ENCODE measurements at regions not wholly inside any gene's neighbourhood (a gene's known extent, or its start where the extent isn't known, plus 50 kb on each side); places are given as distances from the start of the nearest gene placed in this dataset.

GRCh38 chr22:22144858-22145257 is 99.7 kb upstream of the VPREB1 start:
- no peak for DNase-seq

GRCh38 chr22:22143448-22143847 is 101.1 kb upstream of the VPREB1 start:
- no peak for DNase-seq

GRCh38 chr22:22142661-22143060 is 101.9 kb upstream of the VPREB1 start:
- DNase-seq, result no peak

- DNase-seq, result no peak
These were observed 102.6 kb upstream of the VPREB1 start for GRCh38 chr22:22141771-22142591.

GRCh38 chr22:22141031-22141430 is 103.6 kb upstream of the VPREB1 start:
- DNase-seq, result no peak

- DNase-seq, result no peak
These were observed 105.2 kb upstream of the VPREB1 start for GRCh38 chr22:22139364-22139763.

- no peak for DNase-seq
These were observed 105.7 kb upstream of the VPREB1 start for GRCh38 chr22:22138915-22139314.

GRCh38 chr22:22137891-22138290 is 106.7 kb upstream of the VPREB1 start:
- DNase-seq, result no peak

GRCh38 chr22:22133910-22134309 is 110.7 kb upstream of the VPREB1 start:
- no peak for DNase-seq

- DNase-seq, result no peak
These were observed 113.5 kb upstream of the VPREB1 start for GRCh38 chr22:22130953-22131608.

- DNase-seq, result no peak
These were observed 115.2 kb upstream of the VPREB1 start for GRCh38 chr22:22129387-22129786.

- DNase-seq, result no peak
These were observed 116.1 kb upstream of the VPREB1 start for GRCh38 chr22:22128440-22128839.

GRCh38 chr22:22127100-22127499 is 117.5 kb upstream of the VPREB1 start:
- DNase-seq, result no peak

- DNase-seq, result no peak
These were observed 118.8 kb upstream of the VPREB1 start for GRCh38 chr22:22125579-22126468.

- no peak for DNase-seq
These were observed 119.5 kb upstream of the VPREB1 start for GRCh38 chr22:22125028-22125578.

GRCh38 chr22:22124374-22124773 is 120.2 kb upstream of the VPREB1 start:
- DNase-seq, result no peak

GRCh38 chr22:22123960-22124278 is 120.7 kb upstream of the VPREB1 start:
- DNase-seq, result no peak

- DNase-seq, result no peak
These were observed 121.2 kb upstream of the VPREB1 start for GRCh38 chr22:22123118-22123959.

- no peak for DNase-seq
These were observed 122.1 kb upstream of the VPREB1 start for GRCh38 chr22:22122348-22123117.

GRCh38 chr22:22121445-22121844 is 123.1 kb upstream of the VPREB1 start:
- no peak for DNase-seq

- no peak for DNase-seq
These were observed 124.4 kb upstream of the VPREB1 start for GRCh38 chr22:22120160-22120559.

- no peak for DNase-seq
These were observed 125.6 kb upstream of the VPREB1 start for GRCh38 chr22:22118987-22119386.
